GM06990 (cell line): ENCODE measurements at regions not wholly inside any gene's neighbourhood (a gene's known extent, or its start where the extent isn't known, plus 50 kb on each side); places are given as distances from the start of the nearest gene placed in this dataset.

Experiments used
- DNase-seq: peaks from one replicate; pipeline ENCODE4 v3.0.0-alpha.2; 2011; ENCODE audit not compliant: insufficient read length; ENCODE audit errors: extremely low read depth
- H3K27me3 ChIP-seq: replicated peaks from 2 replicates; pipeline ENCODE4 v1.6.0; 2011; ENCODE audit warnings: low read length; ENCODE audit not compliant: control insufficient read depth, insufficient read depth
- H3K36me3 ChIP-seq: 2 replicates; pipeline ENCODE4 v1.5.1; 2011; ENCODE audit warnings: low read length; ENCODE audit not compliant: control insufficient read depth, insufficient read depth
- H3K4me3 ChIP-seq: replicated peaks from 2 replicates; pipeline ENCODE4 v1.5.1; 2011; ENCODE audit warnings: low read depth, mild to moderate bottlenecking, control low read depth, low read length
- TF ChIP-seq, protein P1 (sequence below): IDR thresholded peaks from 2 replicates; pipeline ENCODE4 v1.5.1; 2011; ENCODE audit warnings: low read length, control low read depth, mild to moderate bottlenecking, inconsistent platforms; ENCODE audit not compliant: insufficient read depth, poor library complexity, severe bottlenecking

GRCh38 chr9:107953556-107954125, 464.1 kb upstream of the KLF4 start:
- Histone ChIP-seq H3K27me3 (no peaks in the 10 kb centered on the region; the same call in 1 of the 2 replicates), H3K4me3 (no peak overlapping the region), H3K36me3 (no peaks in the 10 kb centered on the region)
- TF ChIP-seq, protein P1, sequence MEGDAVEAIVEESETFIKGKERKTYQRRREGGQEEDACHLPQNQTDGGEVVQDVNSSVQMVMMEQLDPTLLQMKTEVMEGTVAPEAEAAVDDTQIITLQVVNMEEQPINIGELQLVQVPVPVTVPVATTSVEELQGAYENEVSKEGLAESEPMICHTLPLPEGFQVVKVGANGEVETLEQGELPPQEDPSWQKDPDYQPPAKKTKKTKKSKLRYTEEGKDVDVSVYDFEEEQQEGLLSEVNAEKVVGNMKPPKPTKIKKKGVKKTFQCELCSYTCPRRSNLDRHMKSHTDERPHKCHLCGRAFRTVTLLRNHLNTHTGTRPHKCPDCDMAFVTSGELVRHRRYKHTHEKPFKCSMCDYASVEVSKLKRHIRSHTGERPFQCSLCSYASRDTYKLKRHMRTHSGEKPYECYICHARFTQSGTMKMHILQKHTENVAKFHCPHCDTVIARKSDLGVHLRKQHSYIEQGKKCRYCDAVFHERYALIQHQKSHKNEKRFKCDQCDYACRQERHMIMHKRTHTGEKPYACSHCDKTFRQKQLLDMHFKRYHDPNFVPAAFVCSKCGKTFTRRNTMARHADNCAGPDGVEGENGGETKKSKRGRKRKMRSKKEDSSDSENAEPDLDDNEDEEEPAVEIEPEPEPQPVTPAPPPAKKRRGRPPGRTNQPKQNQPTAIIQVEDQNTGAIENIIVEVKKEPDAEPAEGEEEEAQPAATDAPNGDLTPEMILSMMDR = no peak
- DNase-seq = no peak

GRCh38 chr9:107952773-107953172, 463.2 kb upstream of the KLF4 start:
- Histone ChIP-seq H3K4me3 (no peak overlapping the region), H3K27me3 (no peaks in the 10 kb centered on the region; the same call in 1 of the 2 replicates), H3K36me3 (no peaks in the 10 kb centered on the region)
- no peak for DNase-seq
- TF ChIP-seq, protein P1 = no peak

GRCh38 chr9:107951511-107951910, 461.9 kb upstream of the KLF4 start:
- Histone ChIP-seq H3K36me3 (no peaks in the 10 kb centered on the region), H3K27me3 (no peaks in the 10 kb centered on the region; the same call in 1 of the 2 replicates), H3K4me3 (no peak overlapping the region)
- TF ChIP-seq, protein P1 = no peak
- DNase-seq = no peak

DNA sequence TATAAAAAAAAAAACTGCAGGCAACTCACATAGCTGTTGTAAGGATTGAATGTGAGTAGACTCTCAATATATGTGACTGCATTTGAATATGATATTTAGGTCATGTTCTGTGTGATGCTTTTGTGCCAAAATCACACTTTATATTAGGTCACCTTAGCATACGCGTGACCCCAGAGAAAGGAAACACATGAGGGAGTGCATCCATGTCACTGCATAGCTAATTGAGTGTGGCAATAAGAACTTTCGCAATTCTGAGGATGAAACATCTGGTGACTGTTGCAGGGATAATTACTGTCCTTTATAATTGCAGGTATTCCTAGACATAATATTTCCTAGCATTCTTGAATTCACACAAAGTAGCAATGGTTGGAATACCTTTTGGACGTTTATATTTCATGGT, 459.5 kb upstream of the KLF4 start:
- DNase-seq = no peak
- Histone ChIP-seq H3K27me3 (no peaks in the 10 kb centered on the region; the same call in 1 of the 2 replicates), H3K36me3 (no peaks in the 10 kb centered on the region), H3K4me3 (no peak overlapping the region)
- TF ChIP-seq, protein P1 = no peak

GRCh38 chr9:107948601-107949000, 459.0 kb upstream of the KLF4 start:
- Histone ChIP-seq H3K27me3 (no peaks in the 10 kb centered on the region), H3K36me3 (no peaks in the 10 kb centered on the region), H3K4me3 (no peak overlapping the region)
- TF ChIP-seq, protein P1 = no peak
- DNase-seq = no peak

GRCh38 chr9:107948086-107948485, 458.5 kb upstream of the KLF4 start:
- H3K36me3 ChIP-seq = no peaks in the 10 kb centered on the region
- H3K4me3 ChIP-seq = no peak overlapping the region
- no peak for DNase-seq
- TF ChIP-seq, protein P1 = no peak
- no peaks in the 10 kb centered on the region for H3K27me3 ChIP-seq
